ENCODE measurements at regions not wholly inside any gene's neighbourhood (a gene's known extent, or its start where the extent isn't known, plus 50 kb on each side); places are given as distances from the start of the nearest gene placed in this dataset.

DNA sequence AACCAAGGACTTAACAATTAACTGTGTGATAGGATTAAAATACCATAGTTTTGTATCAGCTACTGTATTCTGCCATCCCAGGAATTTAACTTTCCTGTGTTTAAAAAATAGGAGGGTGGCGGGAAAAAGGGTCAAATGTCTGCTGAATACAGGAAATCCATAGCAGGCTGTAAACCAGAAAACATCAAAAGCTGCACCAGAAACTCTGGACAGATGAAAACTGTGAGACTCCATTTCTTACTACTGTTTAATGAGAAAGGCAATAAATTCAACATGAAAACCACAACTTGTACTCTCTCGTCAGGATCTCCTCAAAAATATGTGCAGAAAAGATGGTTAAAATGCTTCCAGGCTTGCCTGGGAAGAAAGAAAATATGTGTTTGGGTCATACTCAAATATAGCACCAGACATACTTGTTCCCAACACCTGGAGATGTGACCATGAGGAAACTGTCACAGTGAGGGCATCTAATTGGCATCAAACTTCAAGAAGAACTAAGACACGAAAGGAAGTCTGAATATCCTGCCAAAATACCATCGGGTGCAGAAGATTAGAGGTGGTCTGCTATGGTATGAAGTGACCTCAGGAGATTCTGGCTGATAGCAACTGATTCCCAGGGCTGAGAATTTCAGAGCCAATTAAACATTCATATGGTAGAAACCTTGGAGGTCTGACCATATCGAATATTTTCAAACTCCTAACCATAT lies 164.7 kb upstream of the TARS1 start:
- H3K9me3 ChIP-seq, result no peaks in the 10 kb centered on the region
- H3K27ac ChIP-seq, result no peak overlapping the region
- no peak for ATAC-seq
- TF ChIP-seq, protein P1, sequence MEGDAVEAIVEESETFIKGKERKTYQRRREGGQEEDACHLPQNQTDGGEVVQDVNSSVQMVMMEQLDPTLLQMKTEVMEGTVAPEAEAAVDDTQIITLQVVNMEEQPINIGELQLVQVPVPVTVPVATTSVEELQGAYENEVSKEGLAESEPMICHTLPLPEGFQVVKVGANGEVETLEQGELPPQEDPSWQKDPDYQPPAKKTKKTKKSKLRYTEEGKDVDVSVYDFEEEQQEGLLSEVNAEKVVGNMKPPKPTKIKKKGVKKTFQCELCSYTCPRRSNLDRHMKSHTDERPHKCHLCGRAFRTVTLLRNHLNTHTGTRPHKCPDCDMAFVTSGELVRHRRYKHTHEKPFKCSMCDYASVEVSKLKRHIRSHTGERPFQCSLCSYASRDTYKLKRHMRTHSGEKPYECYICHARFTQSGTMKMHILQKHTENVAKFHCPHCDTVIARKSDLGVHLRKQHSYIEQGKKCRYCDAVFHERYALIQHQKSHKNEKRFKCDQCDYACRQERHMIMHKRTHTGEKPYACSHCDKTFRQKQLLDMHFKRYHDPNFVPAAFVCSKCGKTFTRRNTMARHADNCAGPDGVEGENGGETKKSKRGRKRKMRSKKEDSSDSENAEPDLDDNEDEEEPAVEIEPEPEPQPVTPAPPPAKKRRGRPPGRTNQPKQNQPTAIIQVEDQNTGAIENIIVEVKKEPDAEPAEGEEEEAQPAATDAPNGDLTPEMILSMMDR (IDR thresholded peaks at IDR 0.05), result no peak
- no peaks in the 10 kb centered on the region for H3K36me3 ChIP-seq
- no peaks in the 10 kb centered on the region for H3K27me3 ChIP-seq
- H3K4me1 ChIP-seq, result peaks cover 0 to 15% (median 0%) of the 10 kb centered on the region in 9 donors
- DNase-seq, result no peak
- intact Hi-C loops (cut with DNase I), result no loop called here
- no peak overlapping the region for H3K4me3 ChIP-seq
- 61 to 71% methylated on average over 5 of the region's 5 CpGs for WGBS, 2 donors

GRCh38 chr5:33276628-33276950 lies 164.2 kb upstream of the TARS1 start:
- DNase-seq (no peak), ATAC-seq (no peak)
- Histone ChIP-seq H3K27me3 (no peaks in the 10 kb centered on the region), H3K36me3 (no peaks in the 10 kb centered on the region), H3K4me3 (no peak overlapping the region), H3K27ac (no peak overlapping the region), H3K9me3 (no peaks in the 10 kb centered on the region), H3K4me1 (peaks cover 0 to 19% (median 0%) of the 10 kb centered on the region in 9 donors)
- TF ChIP-seq, protein P1 (IDR thresholded peaks at IDR 0.05), result no peak
- intact Hi-C loops (cut with DNase I), result no loop called here
- 85% methylated on average over 2 of the region's 2 CpGs for WGBS, 2 donors

GRCh38 chr5:33277061-33277650 lies 163.6 kb upstream of the TARS1 start:
- WGBS, 2 donors, result 72 to 78% methylated on average over 3 of the region's 3 CpGs
- Histone ChIP-seq H3K36me3 (no peaks in the 10 kb centered on the region), H3K4me3 (no peak overlapping the region), H3K27me3 (no peaks in the 10 kb centered on the region), H3K27ac (no peak overlapping the region), H3K9me3 (no peaks in the 10 kb centered on the region), H3K4me1 (peaks cover 0 to 20% (median 0%) of the 10 kb centered on the region in 9 donors)
- TF ChIP-seq, protein P1 (IDR thresholded peaks at IDR 0.05), result no peak
- ATAC-seq (no peak), DNase-seq (no peak)
- intact Hi-C loops (cut with DNase I), result no loop called here

DNA sequence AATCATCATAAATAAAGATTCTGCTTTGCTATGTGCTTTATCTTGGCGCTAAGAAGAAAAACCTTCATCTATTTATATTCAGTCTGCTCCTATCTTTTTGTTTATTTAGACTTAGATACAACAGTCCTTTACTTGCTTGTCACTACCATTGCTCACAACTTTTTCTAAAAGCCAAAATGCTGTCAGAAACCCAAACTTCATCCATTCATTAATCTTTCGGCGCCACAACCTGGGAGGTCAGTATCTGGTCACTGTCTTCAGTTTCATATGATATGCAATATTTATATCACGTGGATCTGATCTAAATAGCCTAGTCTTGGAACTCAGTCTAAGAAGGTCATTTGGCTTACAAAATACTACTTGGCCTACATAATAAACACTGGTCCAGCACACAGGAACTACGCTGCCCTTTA lies 159.3 kb upstream of the TARS1 start:
- DNase-seq (no peak), ATAC-seq (no peak)
- Histone ChIP-seq H3K27me3 (no peaks in the 10 kb centered on the region), H3K9me3 (no peaks in the 10 kb centered on the region), H3K27ac (no peak overlapping the region), H3K4me1 (peaks cover 0 to 25% (median 5%) of the 10 kb centered on the region in 9 donors), H3K4me3 (no peak overlapping the region), H3K36me3 (no peaks in the 10 kb centered on the region)
- 65 to 70% methylated on average over 5 of the region's 5 CpGs for WGBS, 2 donors
- intact Hi-C loops (cut with DNase I), result no loop called here
- TF ChIP-seq, protein P1 (IDR thresholded peaks at IDR 0.05), result no peak

All from heart right ventricle (tissue), 16 donors.